Kidney (tissue), 13 donors: ENCODE measurements at regions not wholly inside any gene's neighbourhood (a gene's known extent, or its start where the extent isn't known, plus 50 kb on each side); places are given as distances from the start of the nearest gene placed in this dataset.
"Not testable (repeated sequence)": the region's sequence is repeated elsewhere in the genome, so short reads cannot be mapped to it uniquely, and the experiment has no call there.

ENCODE experiments used
- DNase-seq, 5 donors: peaks; one replicate each; pipeline ENCODE4 v3.0.0-alpha.2; 2013 to 2020
- FAIRE-seq: peaks from 2 replicates; lab custom pipeline; 2012; peaks lifted over from hg19 to GRCh38; lab: Jason Lieb, UNC
- H3K27ac ChIP-seq, 2 donors: one replicate each; pipeline ENCODE4 v1.7.0; 2013; ENCODE audit warnings: low read depth in 2 of 2, low read length in 2 of 2, inconsistent platforms in 1 of 2
- H3K27me3 ChIP-seq: one replicate; pipeline ENCODE4 v1.7.1; 2013; ENCODE audit warnings: low read length, inconsistent platforms; ENCODE audit not compliant: control insufficient read depth, insufficient read depth
- H3K36me3 ChIP-seq, 3 donors: one replicate each; pipeline versions ENCODE4 v1.7.0 to v1.7.1; 2013; ENCODE audit warnings: low read length in 3 of 3, control low read depth in 1 of 3, inconsistent platforms in 1 of 3; ENCODE audit not compliant: insufficient read depth in 3 of 3, control insufficient read depth in 2 of 3
- H3K4me1 ChIP-seq, 3 donors: one replicate each; pipeline versions ENCODE4 v1.7.0 to v1.7.1; 2013; ENCODE audit warnings: low read length in 3 of 3, inconsistent platforms in 1 of 3, low read depth in 1 of 3; ENCODE audit not compliant: control insufficient read depth in 2 of 3, insufficient read depth in 2 of 3
- H3K4me3 ChIP-seq, 3 donors: one replicate each; pipeline versions ENCODE4 v1.7.0 to v1.8.1; 2013; ENCODE audit warnings: low read length in 3 of 3, control low read depth in 1 of 3, inconsistent platforms in 1 of 3
- H3K9ac ChIP-seq, 3 donors: one replicate each; pipeline versions ENCODE4 v1.7.0 to v1.7.1; 2013; ENCODE audit warnings: low read length in 3 of 3, control low read depth in 1 of 3, inconsistent platforms in 1 of 3
- H3K9me3 ChIP-seq, 3 donors: one replicate each; pipeline versions ENCODE4 v1.7.0 to v1.7.1; 2013; ENCODE audit warnings: low read length in 3 of 3, control low read depth in 1 of 3, inconsistent platforms in 1 of 3; ENCODE audit not compliant: control insufficient read depth in 2 of 3, insufficient read depth in 1 of 3
- intact Hi-C: fragments of 100-400 bp; cut with DNase I; formaldehyde crosslinking; loops from one replicate; pipeline ENCODE4 v1.11.1; 2022
- TF ChIP-seq, protein P1 (sequence below): IDR thresholded peaks from 3 replicates; pipeline ENCODE4 v1.5.1; 2012; ENCODE audit warnings: mild to moderate bottlenecking, moderate library complexity, borderline replicate concordance; ENCODE audit not compliant: insufficient read depth; ENCODE audit errors: extremely low read depth
- donor health status: control.
- donor health status: control.
- donor health status: control.
- donor health status: control.
- donor health status: control.
- donor health status: DM: yes; HTN: yes; CAD: no.
- donor health status: Normal renal cell carcinoma (clear cell type).

DNA sequence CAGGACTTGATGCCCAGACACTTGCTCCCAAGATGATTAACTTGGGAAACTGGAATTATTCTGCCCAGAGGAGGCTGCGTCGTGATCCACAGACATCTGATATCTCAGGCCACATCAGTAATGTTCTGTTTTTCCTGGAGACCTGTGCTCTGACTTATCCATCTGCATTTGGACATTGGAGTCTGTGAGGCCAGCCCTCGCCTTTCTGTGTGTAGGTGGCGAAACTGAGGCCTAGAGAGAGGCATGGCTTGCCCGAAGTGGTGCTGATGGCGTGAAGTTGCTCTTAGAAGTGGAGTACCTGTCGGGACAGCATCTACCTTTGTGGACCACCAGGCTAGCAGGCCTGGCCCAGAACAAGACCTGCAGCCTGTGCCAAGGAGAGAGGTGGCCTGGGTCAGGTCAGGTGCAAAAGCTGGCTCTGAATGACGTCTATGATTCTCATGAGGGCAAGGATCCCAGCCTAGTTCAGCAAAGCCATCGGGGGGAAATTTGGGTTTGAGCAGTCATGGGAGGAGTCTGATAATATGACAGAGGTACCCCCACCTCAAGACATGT, 186.8 kb upstream of the ZNF469 start:
- Histone ChIP-seq H3K9me3 (peaks cover 0 to 2% (median 0%) of the 10 kb centered on the region in 3 donors), H3K27me3 (peaks cover 2% of the 10 kb centered on the region), H3K9ac (no peak overlapping the region), H3K27ac (no peak overlapping the region), H3K4me3 (no peak overlapping the region), H3K36me3 (peaks cover 0 to 2% (median 0%) of the 10 kb centered on the region in 3 donors), H3K4me1 (peaks cover 0 to 3% (median 2%) of the 10 kb centered on the region in 3 donors)
- DNase-seq (no peak), FAIRE-seq (no peak)
- TF ChIP-seq, protein P1, sequence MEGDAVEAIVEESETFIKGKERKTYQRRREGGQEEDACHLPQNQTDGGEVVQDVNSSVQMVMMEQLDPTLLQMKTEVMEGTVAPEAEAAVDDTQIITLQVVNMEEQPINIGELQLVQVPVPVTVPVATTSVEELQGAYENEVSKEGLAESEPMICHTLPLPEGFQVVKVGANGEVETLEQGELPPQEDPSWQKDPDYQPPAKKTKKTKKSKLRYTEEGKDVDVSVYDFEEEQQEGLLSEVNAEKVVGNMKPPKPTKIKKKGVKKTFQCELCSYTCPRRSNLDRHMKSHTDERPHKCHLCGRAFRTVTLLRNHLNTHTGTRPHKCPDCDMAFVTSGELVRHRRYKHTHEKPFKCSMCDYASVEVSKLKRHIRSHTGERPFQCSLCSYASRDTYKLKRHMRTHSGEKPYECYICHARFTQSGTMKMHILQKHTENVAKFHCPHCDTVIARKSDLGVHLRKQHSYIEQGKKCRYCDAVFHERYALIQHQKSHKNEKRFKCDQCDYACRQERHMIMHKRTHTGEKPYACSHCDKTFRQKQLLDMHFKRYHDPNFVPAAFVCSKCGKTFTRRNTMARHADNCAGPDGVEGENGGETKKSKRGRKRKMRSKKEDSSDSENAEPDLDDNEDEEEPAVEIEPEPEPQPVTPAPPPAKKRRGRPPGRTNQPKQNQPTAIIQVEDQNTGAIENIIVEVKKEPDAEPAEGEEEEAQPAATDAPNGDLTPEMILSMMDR, result no peak
- intact Hi-C loops, result loop anchor here (10.0 kb wide), 1 partner anchor 239 kb away; no protein-coding TSS in a partner anchor

DNA sequence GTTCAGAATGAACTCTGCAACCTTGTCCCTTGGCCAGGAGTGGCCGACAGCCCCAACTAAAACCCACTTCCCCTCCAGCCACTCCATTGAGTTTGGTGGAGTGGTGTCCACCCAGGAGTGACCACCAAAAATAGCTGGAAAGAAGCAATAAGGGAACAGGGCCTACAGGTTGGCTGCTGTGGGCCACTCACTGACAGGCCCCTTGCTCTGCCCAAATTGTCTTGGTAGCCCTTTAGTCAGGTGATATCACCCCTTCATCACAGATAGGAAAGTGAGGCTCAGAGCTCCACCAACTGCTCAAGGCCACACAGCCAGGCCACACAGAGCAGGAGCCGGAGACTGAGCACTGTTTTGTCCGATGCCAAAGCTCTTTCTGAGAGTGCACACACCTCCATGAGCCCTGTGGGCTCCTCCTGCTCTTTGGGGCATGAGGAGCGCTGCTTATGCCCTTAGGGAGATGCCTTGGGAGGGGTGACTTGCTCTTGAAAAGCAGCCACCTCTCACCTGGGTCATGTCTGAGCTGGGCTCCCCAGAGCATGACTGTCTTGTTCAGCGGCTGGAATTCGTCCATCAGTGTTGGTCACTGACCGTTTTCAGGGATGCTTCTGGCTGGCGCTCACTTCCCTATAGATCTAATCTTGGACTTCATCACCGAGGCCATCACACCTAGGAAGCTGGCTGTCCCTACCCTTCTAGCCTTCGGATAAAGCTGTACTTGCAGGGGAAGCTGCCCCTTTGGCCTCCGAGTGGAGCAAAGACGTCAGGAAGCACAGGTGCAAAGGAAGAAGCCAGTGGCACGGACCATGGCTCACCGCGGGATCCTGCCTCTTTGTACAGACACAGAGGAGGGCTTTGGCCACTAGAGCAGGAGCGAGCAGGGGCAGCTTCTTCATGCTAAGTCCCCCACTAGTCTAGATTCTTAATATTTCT, 186.0 kb upstream of the ZNF469 start:
- Histone ChIP-seq H3K9ac (no peak overlapping the region), H3K27ac (no peak overlapping the region), H3K9me3 (peaks cover 0 to 2% (median 0%) of the 10 kb centered on the region in 3 donors), H3K27me3 (peaks cover 2% of the 10 kb centered on the region), H3K4me1 (peaks cover 0 to 3% (median 2%) of the 10 kb centered on the region in 3 donors), H3K36me3 (peaks cover 0 to 2% (median 0%) of the 10 kb centered on the region in 3 donors), H3K4me3 (no peak overlapping the region)
- intact Hi-C loops, result loop anchor here (10.0 kb wide), 1 partner anchor 238 kb away; no protein-coding TSS in a partner anchor
- TF ChIP-seq, protein P1, result no peak
- no peak for FAIRE-seq
- peak in 1 of 5 donors; percentile 50 for DNase-seq

DNA sequence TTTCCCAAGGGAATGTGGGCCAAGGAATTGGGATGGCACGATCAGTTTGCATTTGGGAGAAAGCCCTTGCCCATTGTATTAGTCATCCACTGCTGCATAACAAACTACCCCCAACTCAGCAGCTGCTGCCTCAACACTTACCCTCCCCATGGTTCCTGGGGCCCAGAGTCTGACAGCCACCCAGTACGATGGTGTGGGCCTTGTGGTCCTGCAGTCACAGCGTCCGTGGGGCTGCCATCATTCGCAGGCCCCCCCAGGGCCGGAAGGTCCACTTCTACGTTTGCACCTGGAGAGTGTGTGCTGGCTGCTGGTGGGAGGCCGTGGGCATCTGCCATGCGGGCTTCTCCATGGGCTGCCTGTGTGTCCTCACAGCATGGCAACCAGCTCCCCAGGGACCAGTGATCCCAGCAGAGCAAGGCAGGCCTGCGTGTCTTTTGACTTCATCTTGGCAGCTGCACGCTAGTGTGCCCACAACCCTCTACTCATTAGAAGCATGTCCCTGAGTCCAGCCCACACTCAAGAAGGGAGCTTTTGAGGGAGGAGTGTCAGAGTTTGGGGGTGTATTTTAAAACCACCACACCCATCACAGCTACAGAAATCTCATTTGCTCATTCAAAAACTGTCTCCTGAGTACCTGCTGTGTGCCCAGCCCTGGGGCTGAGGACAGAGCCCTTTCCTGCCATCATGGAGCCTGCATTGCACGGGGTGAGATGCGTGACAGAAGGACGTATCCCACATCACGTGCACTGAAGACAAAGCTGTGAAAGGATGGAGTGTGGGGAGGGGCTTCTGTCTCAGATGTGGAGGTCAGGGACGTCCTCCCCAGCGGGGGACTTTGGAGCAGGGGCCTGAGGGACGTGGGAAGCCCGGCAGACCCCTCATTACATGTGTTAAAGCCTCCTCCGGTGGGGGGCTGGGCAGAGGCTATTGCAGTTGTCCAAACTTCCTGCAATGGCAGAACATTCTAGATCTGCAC, 185.0 kb upstream of the ZNF469 start:
- Histone ChIP-seq H3K4me1 (peaks cover 0 to 3% (median 2%) of the 10 kb centered on the region in 3 donors), H3K27me3 (peaks cover 2% of the 10 kb centered on the region), H3K36me3 (no peaks in the 10 kb centered on the region), H3K27ac (no peak overlapping the region), H3K9ac (no peak overlapping the region), H3K4me3 (no peak overlapping the region), H3K9me3 (no peaks in the 10 kb centered on the region)
- FAIRE-seq (no peak), DNase-seq (peak in 1 of 5 donors; percentile 35)
- TF ChIP-seq, protein P1, result no peak
- intact Hi-C loops, result loop anchor here (10.0 kb wide), 1 partner anchor 237 kb away; no protein-coding TSS in a partner anchor

DNA sequence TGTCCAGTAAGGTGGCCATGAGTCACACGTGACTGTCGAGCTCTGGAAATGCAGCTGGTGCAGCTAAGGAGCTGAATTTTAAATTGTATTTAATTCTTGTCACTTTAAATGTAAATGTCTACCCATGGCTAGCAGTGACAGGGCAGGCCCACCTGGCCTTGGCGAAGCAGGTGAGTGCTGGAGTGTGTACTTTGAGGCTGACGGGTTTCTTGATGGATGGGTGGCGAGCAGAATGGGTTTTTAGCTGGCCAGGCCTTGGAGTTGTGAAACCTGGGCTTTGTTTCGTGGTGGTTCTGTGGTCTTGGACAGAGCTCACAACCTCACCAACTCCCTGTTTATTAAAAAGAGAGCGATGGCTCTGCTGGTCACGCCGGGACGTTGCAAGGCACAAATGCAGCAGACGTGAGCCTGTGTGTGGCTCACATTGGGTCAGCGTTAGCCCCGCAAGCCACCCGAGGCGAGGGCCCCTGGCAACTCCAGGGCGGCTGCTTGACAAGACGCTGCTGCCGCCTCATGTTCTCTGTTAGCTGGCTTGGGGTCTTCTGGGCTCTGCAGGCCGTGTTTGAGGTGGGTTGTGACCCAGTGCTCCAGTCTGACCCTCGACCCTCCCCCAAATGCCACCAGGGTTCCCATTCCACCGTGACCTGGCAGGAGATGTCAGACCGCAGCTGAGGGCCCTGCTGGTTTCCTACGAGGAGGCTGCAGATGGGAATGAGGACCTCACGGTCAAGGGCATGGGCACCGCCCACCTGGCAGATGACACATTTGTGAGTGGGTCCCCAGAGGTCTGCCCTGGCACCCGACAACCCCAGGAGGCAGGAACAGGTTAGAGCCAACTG, 184.1 kb upstream of the ZNF469 start:
- not testable (repeated sequence) for H3K36me3 ChIP-seq, H3K4me3 ChIP-seq, H3K4me1 ChIP-seq, FAIRE-seq, DNase-seq, H3K27ac ChIP-seq, H3K9ac ChIP-seq, H3K9me3 ChIP-seq, H3K27me3 ChIP-seq
- intact Hi-C loops, result loop anchor here (10.0 kb wide), 1 partner anchor 236 kb away; no protein-coding TSS in a partner anchor
